Heart left ventricle (tissue), 13 donors: ENCODE measurements at regions not wholly inside any gene's neighbourhood (a gene's known extent, or its start where the extent isn't known, plus 50 kb on each side); places are given as distances from the start of the nearest gene placed in this dataset.

Source experiments
- CTCF ChIP-seq, 12 donors: fragments of 200-600 bp; sonication (generic) in 4 of 12; IDR thresholded peaks; one replicate each; pipeline versions ENCODE4 v1.5.0 to v1.8.0; 2018 to 2022; ENCODE audit warnings: antibody characterized with exemption in 12 of 12, mild to moderate bottlenecking in 5 of 12
- POLR2A ChIP-seq, 2 donors: fragments of 450-650 bp; IDR thresholded peaks; one replicate each; pipeline ENCODE4 v1.6.1; 2017; ENCODE audit warnings: antibody characterized with exemption in 2 of 2, mild to moderate bottlenecking in 2 of 2, moderate library complexity in 2 of 2
- donor health status: ischemic (EF 13 %, LVEDD 7.1; RV severe dilation, severe dysfunction).
- donor health status: DM: no; HTN: yes; CAD: no.
- donor health status: DM: no; HTN: no; CAD: no.
- donor health status: ischemic (EF 25% LVEDD 6.9; RV normal size, moderate dysfunction).
- donor health status: ischemic (EF 25% LVEDD 5.7; RV mildly dilated, moderate dysfunction).
- donor health status: ischemic (EF 35%, LVEDD 5.7; RV mildly dilated, moderate dysfunction).
- donor health status: nonischemic (EF 11% LVEDD 7.7; RV severe dilation, severe dysfunction).
- donor health status: DM: yes; HTN: yes; CAD: no.
- donor health status: PGD.
- donor health status: ischemic (EF 29% LVEDD 5.4; RV normal size, mild dysfunction).
- donor health status: nonischemic (EF 23%, LVEDD 6.1; RV moderate dilation, normal function).

- TF ChIP-seq POLR2A (IDR thresholded peaks at IDR 0.05) (no peak), CTCF (IDR thresholded peaks at IDR 0.05) (no peak)
Measured at GRCh38 chr10:33860552-33860951, 526.1 kb upstream of the NRP1 start.
